Tibial artery (tissue), 4 donors: ENCODE measurements at regions not wholly inside any gene's neighbourhood (a gene's known extent, or its start where the extent isn't known, plus 50 kb on each side); places are given as distances from the start of the nearest gene placed in this dataset.

ENCODE experiments used
- DNase-seq, 2 donors: peaks; one replicate each; pipeline ENCODE4 v3.0.0-alpha.2; 2019
- H3K27ac ChIP-seq, 2 donors: fragments of 200-600 bp; sonication (generic) in 1 of 2; 1 replicate in 1 of 2; 2 replicates in 1 of 2; pipeline ENCODE4 v1.5.1; 2018 to 2019; ENCODE audit warnings: mild to moderate bottlenecking in 1 of 2
- H3K27me3 ChIP-seq, 2 donors: fragments of 200-600 bp; sonication (generic) in 1 of 2; one replicate each; pipeline versions ENCODE4 v1.5.1 to v1.6.0; 2016 to 2019
- H3K36me3 ChIP-seq, 3 donors: fragments of 200-600 bp; sonication (generic) in 2 of 3; one replicate each; pipeline ENCODE4 v1.5.1; 2016 to 2019; ENCODE audit warnings: mild to moderate bottlenecking in 2 of 3
- H3K4me1 ChIP-seq, 4 donors: fragments of 200-600 bp; sonication (generic) in 2 of 4; 1 replicate in 3 of 4; 2 replicates in 1 of 4; pipeline ENCODE4 v1.5.1; 2016 to 2019
- H3K4me3 ChIP-seq, 2 donors: fragments of 200-600 bp; sonication (generic) in 1 of 2; 1 replicate in 1 of 2; 2 replicates in 1 of 2; pipeline ENCODE4 v1.5.1; 2018 to 2019; ENCODE audit warnings: mild to moderate bottlenecking in 2 of 2
- H3K9me3 ChIP-seq, 3 donors: fragments of 200-600 bp; sonication (generic) in 1 of 3; one replicate each; pipeline ENCODE4 v1.5.1; 2016 to 2019
- CTCF ChIP-seq, 2 experiments: fragments of 200-600 bp in 1 of 2; fragments of 450-650 bp in 1 of 2; IDR thresholded peaks; one replicate each; pipeline ENCODE4 v1.5.1; 2017 to 2019; ENCODE audit warnings: antibody characterized with exemption in 2 of 2, mild to moderate bottlenecking in 1 of 2, moderate library complexity in 1 of 2
- intact Hi-C: fragments of 100-400 bp; cut with DNase I; formaldehyde crosslinking; loops from one replicate; pipeline ENCODE4 v1.15.0; 2023; ENCODE audit warnings: low total_unique reads

DNA sequence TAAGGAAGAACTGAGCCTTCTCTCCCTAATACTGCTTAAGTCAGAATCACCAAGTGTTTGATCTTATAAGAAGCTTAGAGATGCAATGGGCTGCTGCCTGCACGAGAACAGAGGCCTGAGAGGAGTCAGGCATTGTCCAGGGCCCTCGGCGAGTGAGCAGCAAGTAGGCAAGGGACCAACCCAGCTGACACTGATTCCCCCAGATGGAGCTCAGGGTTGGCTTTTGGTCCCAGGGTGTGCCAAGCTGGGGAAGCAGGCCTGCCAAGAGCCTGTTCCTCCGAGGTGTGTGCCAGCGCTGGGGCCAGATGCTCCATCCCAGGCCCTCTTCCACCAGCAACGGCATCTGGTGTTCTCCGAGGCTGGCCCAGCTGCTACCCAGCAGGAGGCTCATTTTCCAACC is 222.0 kb upstream of the ZMIZ1 start:
- no peaks in the 10 kb centered on the region for H3K27me3 ChIP-seq
- no peak overlapping the region for H3K27ac ChIP-seq
- intact Hi-C loops = loop anchor here (10.0 kb wide), 1 partner anchor 1838 kb away; no protein-coding TSS in a partner anchor
- no peaks in the 10 kb centered on the region for H3K36me3 ChIP-seq
- H3K4me1 ChIP-seq = no peaks in the 10 kb centered on the region
- no peak for DNase-seq
- no peak for TF ChIP-seq CTCF (IDR thresholded peaks at IDR 0.05)
- H3K4me3 ChIP-seq = no peak overlapping the region
- no peaks in the 10 kb centered on the region for H3K9me3 ChIP-seq

- H3K27me3 ChIP-seq = no peaks in the 10 kb centered on the region
- H3K4me3 ChIP-seq = no peak overlapping the region
- no peaks in the 10 kb centered on the region for H3K36me3 ChIP-seq
- intact Hi-C loops = loop anchor here (10.0 kb wide), 1 partner anchor 1837 kb away; no protein-coding TSS in a partner anchor
- DNase-seq = no peak
- H3K9me3 ChIP-seq = no peaks in the 10 kb centered on the region
- no peak overlapping the region for H3K27ac ChIP-seq
- no peaks in the 10 kb centered on the region for H3K4me1 ChIP-seq
- TF ChIP-seq CTCF (IDR thresholded peaks at IDR 0.05) = no peak
These were observed 221.3 kb upstream of the ZMIZ1 start for GRCh38 chr10:78847485-78847884.

DNA sequence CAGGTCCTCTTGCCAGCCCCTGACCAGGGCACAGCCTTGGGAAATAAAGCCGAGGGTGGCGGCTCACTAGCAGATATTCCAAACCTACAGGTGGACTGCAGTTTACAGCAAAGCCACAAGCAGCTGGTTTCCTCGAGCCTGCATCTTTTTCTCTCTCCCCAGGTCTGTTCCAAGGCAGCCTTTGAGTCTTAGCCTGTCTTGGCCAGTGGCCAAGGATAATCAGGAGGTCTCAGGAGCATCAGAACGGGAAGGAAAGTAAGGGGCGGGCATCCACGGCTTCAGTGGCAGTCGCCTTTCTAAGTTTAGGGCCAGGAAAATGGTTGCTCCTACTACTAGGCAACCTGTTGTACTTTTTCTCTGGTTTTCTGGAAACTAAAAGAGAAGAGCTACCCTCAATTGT is 219.7 kb upstream of the ZMIZ1 start:
- intact Hi-C loops = loop anchor here (10.0 kb wide), 1 partner anchor 1836 kb away; no protein-coding TSS in a partner anchor
- H3K27me3 ChIP-seq = no peaks in the 10 kb centered on the region
- H3K27ac ChIP-seq = no peak overlapping the region
- H3K9me3 ChIP-seq = no peaks in the 10 kb centered on the region
- no peaks in the 10 kb centered on the region for H3K36me3 ChIP-seq
- H3K4me3 ChIP-seq = no peak overlapping the region
- TF ChIP-seq CTCF (IDR thresholded peaks at IDR 0.05) = no peak
- no peaks in the 10 kb centered on the region for H3K4me1 ChIP-seq
- DNase-seq = no peak

GRCh38 chr10:78849731-78850130 is 219.0 kb upstream of the ZMIZ1 start:
- intact Hi-C loops = loop anchor here (10.0 kb wide), 2 partner anchors 345 to 1835 kb away; no protein-coding TSS in a partner anchor
- H3K4me3 ChIP-seq = no peak overlapping the region
- no peak for TF ChIP-seq CTCF (IDR thresholded peaks at IDR 0.05)
- no peaks in the 10 kb centered on the region for H3K4me1 ChIP-seq
- H3K9me3 ChIP-seq = no peaks in the 10 kb centered on the region
- H3K27ac ChIP-seq = no peak overlapping the region
- no peak for DNase-seq
- no peaks in the 10 kb centered on the region for H3K27me3 ChIP-seq
- H3K36me3 ChIP-seq = no peaks in the 10 kb centered on the region

DNA sequence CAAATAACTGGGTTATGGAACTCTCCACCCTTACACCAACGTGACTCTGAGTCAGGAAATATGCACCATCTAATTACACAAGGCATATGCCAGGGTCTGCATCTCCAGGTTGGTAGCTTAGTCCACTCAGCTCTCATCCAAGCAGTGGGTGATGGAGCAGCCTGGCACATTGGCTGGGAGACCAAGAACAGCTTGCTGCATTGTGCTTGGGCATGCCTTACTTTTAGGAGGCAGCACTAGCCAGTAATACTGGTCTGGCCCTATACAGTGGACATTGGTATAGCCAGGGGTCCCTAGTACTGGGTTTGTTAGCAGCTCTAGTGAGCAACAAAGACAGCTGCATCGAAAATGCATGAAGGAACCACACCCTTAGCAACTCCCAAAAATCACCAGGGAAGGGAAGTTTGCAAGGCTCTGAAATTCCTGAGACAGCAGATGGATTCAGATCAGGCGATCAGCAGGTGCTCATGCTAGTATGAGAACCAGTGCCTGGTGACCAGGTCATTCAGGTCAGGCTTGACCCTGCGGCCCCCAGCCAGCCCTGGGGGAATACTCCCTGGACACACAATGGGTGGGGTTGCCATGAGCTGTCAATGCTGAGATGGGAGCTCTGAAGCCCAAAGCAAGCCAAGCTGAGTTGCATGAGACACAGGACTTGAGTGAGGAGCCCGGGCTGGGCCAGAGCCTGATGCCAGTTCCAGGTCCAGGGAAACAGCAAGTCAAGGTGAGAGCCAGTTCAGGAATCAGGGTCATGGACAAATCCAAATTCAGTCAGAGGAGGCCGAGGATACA is 217.9 kb upstream of the ZMIZ1 start:
- no peak overlapping the region for H3K27ac ChIP-seq
- no peak overlapping the region for H3K4me3 ChIP-seq
- H3K9me3 ChIP-seq = no peaks in the 10 kb centered on the region
- no peaks in the 10 kb centered on the region for H3K27me3 ChIP-seq
- TF ChIP-seq CTCF (IDR thresholded peaks at IDR 0.05) = no peak
- DNase-seq = no peak
- H3K36me3 ChIP-seq = no peaks in the 10 kb centered on the region
- no peaks in the 10 kb centered on the region for H3K4me1 ChIP-seq
- intact Hi-C loops = loop anchor here (10.0 kb wide), 1 partner anchor 344 kb away; no protein-coding TSS in a partner anchor
